H9 (cell line): ENCODE measurements at regions not wholly inside any gene's neighbourhood (a gene's known extent, or its start where the extent isn't known, plus 50 kb on each side); places are given as distances from the start of the nearest gene placed in this dataset.

ENCODE experiments used
- DNase-seq: peaks from one replicate; pipeline ENCODE4 v3.0.0-alpha.2; 2017
- H2AFZ ChIP-seq: one replicate; pipeline ENCODE4 v1.6.1; 2013; ENCODE audit warnings: mild to moderate bottlenecking, low read length, control low read depth, moderate library complexity
- H2AK5ac ChIP-seq: 2 replicates; pipeline ENCODE4 v1.6.1; 2013; ENCODE audit warnings: low read length, control low read depth, mixed read lengths; ENCODE audit not compliant: insufficient read length
- H2BK120ac ChIP-seq: one replicate; pipeline ENCODE4 v1.6.1; 2013; ENCODE audit warnings: low read depth, mild to moderate bottlenecking, low read length, control low read depth, inconsistent platforms; ENCODE audit not compliant: poor library complexity, severe bottlenecking
- H2BK12ac ChIP-seq: 2 replicates; pipeline ENCODE4 v1.6.1; 2013; ENCODE audit warnings: low read length, control low read depth, mixed read lengths, low read depth; ENCODE audit not compliant: insufficient read length
- H2BK15ac ChIP-seq: 2 replicates; pipeline ENCODE4 v1.6.1; 2013; ENCODE audit warnings: low read depth, low read length, control low read depth
- H2BK20ac ChIP-seq: one replicate; pipeline ENCODE4 v1.6.1; 2013; ENCODE audit warnings: low read depth, mild to moderate bottlenecking, low read length, control low read depth, inconsistent platforms; ENCODE audit not compliant: poor library complexity, severe bottlenecking
- H2BK5ac ChIP-seq: 2 replicates; pipeline ENCODE4 v1.6.1; 2013; ENCODE audit warnings: low read length, control low read depth, mixed read lengths; ENCODE audit not compliant: insufficient read length
- H3K14ac ChIP-seq: 2 replicates; pipeline ENCODE4 v1.6.1; 2013; ENCODE audit warnings: low read length, control low read depth; ENCODE audit not compliant: insufficient read depth
- H3K18ac ChIP-seq: 2 replicates; pipeline ENCODE4 v1.6.1; 2013; ENCODE audit warnings: low read depth, mild to moderate bottlenecking, mixed read lengths, low read length, control low read depth; ENCODE audit not compliant: insufficient read length
- H3K23ac ChIP-seq: 2 replicates; pipeline ENCODE4 v1.6.1; 2013; ENCODE audit warnings: low read length, control low read depth, mixed read lengths, low read depth; ENCODE audit not compliant: insufficient read length
- H3K23me2 ChIP-seq: 2 replicates; pipeline ENCODE4 v1.6.1; 2013; ENCODE audit warnings: low read depth, mild to moderate bottlenecking, mixed read lengths, low read length, control low read depth; ENCODE audit not compliant: insufficient read length, poor library complexity, severe bottlenecking
- H3K27ac ChIP-seq: 2 replicates; pipeline ENCODE4 v1.5.1; 2013; ENCODE audit warnings: low read length, control low read depth, mixed read lengths, low read depth; ENCODE audit not compliant: insufficient read length
- H3K27me3 ChIP-seq: 2 replicates; pipeline ENCODE4 v1.6.1; 2013; ENCODE audit warnings: low read length, control low read depth, inconsistent platforms; ENCODE audit not compliant: insufficient read depth
- H3K4ac ChIP-seq: 2 replicates; pipeline ENCODE4 v1.6.1; 2013; ENCODE audit warnings: low read depth, mild to moderate bottlenecking, control low read depth, inconsistent platforms, low read length, moderate library complexity
- H3K4me1 ChIP-seq: 2 replicates; pipeline ENCODE4 v1.6.1; 2013; ENCODE audit warnings: low read length, control low read depth, inconsistent platforms; ENCODE audit not compliant: insufficient read depth
- H3K4me2 ChIP-seq: 2 replicates; pipeline ENCODE4 v1.6.1; 2013; ENCODE audit warnings: low read length, control low read depth, mixed read lengths; ENCODE audit not compliant: insufficient read length, insufficient read depth
- H3K56ac ChIP-seq: 2 replicates; pipeline ENCODE4 v1.6.1; 2013; ENCODE audit warnings: low read depth, mild to moderate bottlenecking, mixed read lengths, low read length, control low read depth; ENCODE audit not compliant: insufficient read length
- H3K79me1 ChIP-seq: 2 replicates; pipeline ENCODE4 v1.6.1; 2013; ENCODE audit warnings: low read depth, mild to moderate bottlenecking, moderate library complexity, low read length, control low read depth, inconsistent platforms; ENCODE audit not compliant: insufficient read depth, poor library complexity, severe bottlenecking
- H3K79me2 ChIP-seq: 2 replicates; pipeline ENCODE4 v1.6.1; 2013; ENCODE audit warnings: low read length, control low read depth, inconsistent platforms; ENCODE audit not compliant: insufficient read depth
- H3K9ac ChIP-seq: 2 replicates; pipeline ENCODE4 v1.6.1; 2013; ENCODE audit warnings: low read length, control low read depth, mixed read lengths; ENCODE audit not compliant: insufficient read length; ENCODE audit errors: extremely low read depth
- H3K9me3 ChIP-seq: one replicate; pipeline ENCODE4 v1.6.1; 2013; ENCODE audit warnings: low read depth, low read length, inconsistent platforms; ENCODE audit not compliant: control insufficient read depth
- H3T11ph ChIP-seq: one replicate; pipeline ENCODE4 v1.6.1; 2013; ENCODE audit warnings: mild to moderate bottlenecking, low read length, control low read depth, inconsistent platforms
- H4K20me1 ChIP-seq: one replicate; pipeline ENCODE4 v1.6.1; 2013; ENCODE audit not compliant: control insufficient read depth, insufficient read length, insufficient read depth
- H4K5ac ChIP-seq: 2 replicates; pipeline ENCODE4 v1.6.1; 2013; ENCODE audit warnings: low read depth, mild to moderate bottlenecking, mixed read lengths, low read length, control low read depth; ENCODE audit not compliant: insufficient read length
- H4K8ac ChIP-seq: replicated peaks from 2 replicates; pipeline ENCODE4 v1.6.1; 2013; ENCODE audit warnings: low read length, control low read depth, mixed read lengths, low read depth; ENCODE audit not compliant: insufficient read length
- H4K91ac ChIP-seq: 2 replicates; pipeline ENCODE4 v1.6.1; 2013; ENCODE audit warnings: low read depth, mild to moderate bottlenecking, moderate library complexity, mixed read lengths, low read length, control low read depth; ENCODE audit not compliant: insufficient read length
- H3K27ac Mint-ChIP-seq, 3 experiments: 2 replicates in 2 of 3; 3 replicates in 1 of 3; pipeline ENCODE4 v1.8.0; 2020 to 2021; ENCODE audit warnings: mixed read lengths in 3 of 3, mild to moderate bottlenecking in 1 of 3, moderate library complexity in 1 of 3
- H3K27me3 Mint-ChIP-seq: 2 replicates; pipeline ENCODE4 v1.8.0; 2021; ENCODE audit warnings: low read depth, mild to moderate bottlenecking, moderate library complexity, mixed read lengths
- H3K36me3 Mint-ChIP-seq, 3 experiments: 2 replicates in 2 of 3; 3 replicates in 1 of 3; pipeline ENCODE4 v1.8.0; 2020 to 2021; ENCODE audit warnings: low read depth in 3 of 3, mixed read lengths in 3 of 3; ENCODE audit not compliant: insufficient read depth in 1 of 3
- H3K4me1 Mint-ChIP-seq, 2 experiments: 2 replicates each; pipeline ENCODE4 v1.8.0; 2020; ENCODE audit warnings: mixed read lengths in 2 of 2
- H3K4me3 Mint-ChIP-seq, 2 experiments: 2 replicates in 1 of 2; 3 replicates in 1 of 2; pipeline ENCODE4 v1.8.0; 2020 to 2021; ENCODE audit warnings: mild to moderate bottlenecking in 2 of 2, mixed read lengths in 2 of 2, moderate library complexity in 1 of 2
- H3K9me3 Mint-ChIP-seq, 2 experiments: 2 replicates in 1 of 2; 3 replicates in 1 of 2; pipeline ENCODE4 v1.8.0; 2020; ENCODE audit warnings: mild to moderate bottlenecking in 2 of 2, mixed read lengths in 2 of 2, moderate library complexity in 1 of 2
- WGBS: extraction: QIAGEN DNeasy Blood & Tissue Kit; methylation state at CpG from one replicate; pipeline ENCODE4 v1.1.7; 2013; ENCODE audit warnings: missing lambda C conversion rate, low lambda C conversion rate, mixed read lengths; ENCODE audit not compliant: insufficient read length; ENCODE audit errors: extremely low coverage; 5-methylcytosine and 5-hydroxymethylcytosine counted together
- TF ChIP-seq, protein P1 (sequence below): fragments of 200-600 bp; sonication (generic); conservative IDR thresholded peaks from 3 replicates; pipeline ENCODE4 v1.8.0; 2021; ENCODE audit warnings: antibody characterized with exemption, mild to moderate bottlenecking

DNA sequence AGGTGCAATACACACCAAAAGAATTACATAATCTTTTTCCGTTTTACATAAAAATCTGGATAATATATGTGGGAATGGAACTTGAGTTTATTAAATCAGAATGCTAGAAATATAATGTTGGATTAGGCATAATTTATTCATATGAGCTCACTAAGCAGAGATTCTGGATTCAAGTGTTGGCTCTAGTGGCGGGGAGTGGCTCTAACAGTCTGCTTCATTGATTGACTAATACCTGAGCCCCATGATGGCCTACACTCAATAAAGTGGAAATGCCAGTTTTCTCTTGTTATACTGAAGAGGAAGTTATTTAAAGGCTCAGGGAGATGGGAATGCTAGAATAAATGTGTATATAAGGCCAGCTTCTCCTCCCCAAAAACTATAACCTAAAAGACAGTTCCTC is 285.5 kb upstream of the MOCS1 start:
- H3K23me2 ChIP-seq = no peaks in the 10 kb centered on the region
- no peak for DNase-seq
- no peak overlapping the region for H3K56ac ChIP-seq
- no peak overlapping the region for H4K91ac ChIP-seq
- TF ChIP-seq, protein P1, sequence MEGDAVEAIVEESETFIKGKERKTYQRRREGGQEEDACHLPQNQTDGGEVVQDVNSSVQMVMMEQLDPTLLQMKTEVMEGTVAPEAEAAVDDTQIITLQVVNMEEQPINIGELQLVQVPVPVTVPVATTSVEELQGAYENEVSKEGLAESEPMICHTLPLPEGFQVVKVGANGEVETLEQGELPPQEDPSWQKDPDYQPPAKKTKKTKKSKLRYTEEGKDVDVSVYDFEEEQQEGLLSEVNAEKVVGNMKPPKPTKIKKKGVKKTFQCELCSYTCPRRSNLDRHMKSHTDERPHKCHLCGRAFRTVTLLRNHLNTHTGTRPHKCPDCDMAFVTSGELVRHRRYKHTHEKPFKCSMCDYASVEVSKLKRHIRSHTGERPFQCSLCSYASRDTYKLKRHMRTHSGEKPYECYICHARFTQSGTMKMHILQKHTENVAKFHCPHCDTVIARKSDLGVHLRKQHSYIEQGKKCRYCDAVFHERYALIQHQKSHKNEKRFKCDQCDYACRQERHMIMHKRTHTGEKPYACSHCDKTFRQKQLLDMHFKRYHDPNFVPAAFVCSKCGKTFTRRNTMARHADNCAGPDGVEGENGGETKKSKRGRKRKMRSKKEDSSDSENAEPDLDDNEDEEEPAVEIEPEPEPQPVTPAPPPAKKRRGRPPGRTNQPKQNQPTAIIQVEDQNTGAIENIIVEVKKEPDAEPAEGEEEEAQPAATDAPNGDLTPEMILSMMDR = no peak
- H3T11ph ChIP-seq = no peak overlapping the region
- H3K4me2 ChIP-seq = no peak overlapping the region
- no peak overlapping the region for H3K18ac ChIP-seq
- no peaks in the 10 kb centered on the region for H4K20me1 ChIP-seq
- no peak overlapping the region for H3K14ac ChIP-seq
- H3K27me3 ChIP-seq = no peaks in the 10 kb centered on the region
- H3K36me3 Mint-ChIP-seq = no peaks in the 10 kb centered on the region; a peak in 1 of 7 replicates
- H4K5ac ChIP-seq = no peak overlapping the region
- H3K27ac ChIP-seq = no peak overlapping the region
- no peaks in the 10 kb centered on the region for H3K79me1 ChIP-seq
- H3K9me3 ChIP-seq = no peaks in the 10 kb centered on the region
- H2BK12ac ChIP-seq = no peak overlapping the region
- no peak overlapping the region for H2BK15ac ChIP-seq
- no peak overlapping the region for H2BK20ac ChIP-seq
- no peak overlapping the region; a peak in 1 of 7 replicates for H3K27ac Mint-ChIP-seq
- no peak overlapping the region for H2AFZ ChIP-seq
- no peak overlapping the region for H2BK120ac ChIP-seq
- H2BK5ac ChIP-seq = no peak overlapping the region
- no peak overlapping the region for H4K8ac ChIP-seq
- no peak overlapping the region for H3K9ac ChIP-seq
- no peak overlapping the region for H3K4me3 Mint-ChIP-seq
- no peaks in the 10 kb centered on the region for H3K4me1 Mint-ChIP-seq
- H3K27me3 Mint-ChIP-seq = no peaks in the 10 kb centered on the region
- no peaks in the 10 kb centered on the region for H3K4me1 ChIP-seq
- H3K79me2 ChIP-seq = peaks cover 1% of the 10 kb centered on the region; the same call in 1 of the 2 replicates
- H2AK5ac ChIP-seq = no peak overlapping the region
- H3K4ac ChIP-seq = no peak overlapping the region
- H3K23ac ChIP-seq = no peak overlapping the region
- no CpG with 5 or more reads among the region's 2 CpGs for WGBS
- H3K9me3 Mint-ChIP-seq = peaks cover 0 to 2% of the 10 kb centered on the region in 2 experiments; a peak in 2 of 5 replicates
